B cell (primary cell): ENCODE measurements at regions not wholly inside any gene's neighbourhood (a gene's known extent, or its start where the extent isn't known, plus 50 kb on each side); places are given as distances from the start of the nearest gene placed in this dataset.

Experiments
- ATAC-seq: fragments of 200-7000 bp; cut with Tn5 transposase; one replicate; pipeline ENCODE4 v1.10.0; 2021; ENCODE audit warnings: low read depth, mild to moderate bottlenecking, moderate number of reproducible peaks, moderate library complexity
- CTCF ChIA-PET: fragments of 350-600 bp; sonication (Branson Sonifier 250); formaldehyde crosslinking; loops from one replicate; lab custom pipeline; 2021; ENCODE audit warnings: antibody characterized with exemption, inconsistent platforms; lab: Charles Lee
- POLR2A ChIA-PET: fragments of 350-600 bp; sonication (Branson Sonifier 250); formaldehyde crosslinking; loops from one replicate; lab custom pipeline; 2021; ENCODE audit warnings: antibody characterized with exemption; lab: Charles Lee
- DNase-seq: peaks from one replicate; pipeline ENCODE4 v3.0.0; 2013
- H2AFZ ChIP-seq: 2 replicates; pipeline ENCODE4 v1.6.1; 2012; ENCODE audit warnings: mild to moderate bottlenecking, low read depth, low read length; ENCODE audit not compliant: insufficient read depth, poor library complexity, severe bottlenecking
- H3K27ac ChIP-seq, 2 donors: 1 replicate in 1 of 2; 2 replicates in 1 of 2; pipeline ENCODE4 v1.5.1; 2012 to 2013; ENCODE audit warnings: low read length in 2 of 2, mild to moderate bottlenecking in 2 of 2, moderate library complexity in 1 of 2
- H3K27me3 ChIP-seq, 4 experiments: fragments of 200-600 bp in 1 of 4; sonication (generic) in 1 of 4; replicated peaks in 1 of 4; 1 replicate in 2 of 4; 2 replicates in 2 of 4; pipeline versions ENCODE4 v1.6.1 to v1.7.0; 2013 to 2016; ENCODE audit warnings: low read length in 3 of 4, mild to moderate bottlenecking in 2 of 4, mixed read lengths in 1 of 4, moderate library complexity in 1 of 4; ENCODE audit not compliant: insufficient read depth in 4 of 4, control insufficient read depth in 3 of 4; ENCODE audit errors: control extremely low read depth in 1 of 4
- H3K36me3 ChIP-seq, 2 experiments: replicated peaks in 1 of 2; 1 replicate in 1 of 2; 2 replicates in 1 of 2; pipeline versions ENCODE4 v1.6.1 to v1.7.1; 2013; ENCODE audit warnings: low read length in 1 of 2; ENCODE audit not compliant: insufficient read depth in 2 of 2, control insufficient read depth in 1 of 2; ENCODE audit errors: control extremely low read depth in 1 of 2, extremely low read depth in 1 of 2
- H3K4me1 ChIP-seq, 2 donors: fragments of 200-600 bp in 1 of 2; sonication (generic) in 1 of 2; 1 replicate in 1 of 2; 2 replicates in 1 of 2; pipeline versions ENCODE4 v1.5.1 to v1.6.1; 2013 to 2017; ENCODE audit warnings: low read length in 2 of 2; ENCODE audit not compliant: control insufficient read depth in 2 of 2, insufficient read depth in 2 of 2
- H3K4me2 ChIP-seq: replicated peaks from 2 replicates; pipeline ENCODE3; 2012; ENCODE audit warnings: mild to moderate bottlenecking, low read depth, low read length; ENCODE audit not compliant: poor library complexity, severe bottlenecking
- H3K4me3 ChIP-seq, 5 experiments: fragments of 200-600 bp in 1 of 5; sonication (generic) in 1 of 5; 1 replicate in 3 of 5; 2 replicates in 2 of 5; pipeline versions ENCODE4 v1.5.1 to v1.7.0; 2011 to 2016; ENCODE audit warnings: low read length in 4 of 5, mild to moderate bottlenecking in 4 of 5, low read depth in 2 of 5, control low read depth in 1 of 5, moderate library complexity in 1 of 5; ENCODE audit not compliant: insufficient read depth in 1 of 5; ENCODE audit errors: control extremely low read depth in 1 of 5, extremely low read depth in 1 of 5
- H3K79me2 ChIP-seq: fragments of 200-600 bp; sonication (generic); one replicate; pipeline ENCODE4 v1.6.0; 2016; ENCODE audit warnings: low read length; ENCODE audit not compliant: control insufficient read depth, insufficient read depth
- H3K9ac ChIP-seq: fragments of 200-600 bp; sonication (generic); 2 replicates; pipeline ENCODE4 v1.6.1; 2017; ENCODE audit warnings: mild to moderate bottlenecking, low read length, moderate library complexity
- H3K9me3 ChIP-seq, 3 donors: one replicate each; pipeline versions ENCODE4 v1.6.1 to v1.7.1; 2013; ENCODE audit warnings: low read length in 2 of 3; ENCODE audit not compliant: control insufficient read depth in 2 of 3, insufficient read depth in 1 of 3; ENCODE audit errors: control extremely low read depth in 1 of 3
- H4K20me1 ChIP-seq: 2 replicates; pipeline ENCODE4 v1.6.0; 2012; ENCODE audit warnings: mild to moderate bottlenecking, low read length; ENCODE audit not compliant: insufficient read depth, control insufficient read depth, poor library complexity, severe bottlenecking
- H3K27ac Mint-ChIP-seq: one replicate; pipeline ENCODE4 v1.8.0; 2021; ENCODE audit warnings: mixed read lengths
- H3K27me3 Mint-ChIP-seq: one replicate; pipeline ENCODE4 v1.8.0; 2021; ENCODE audit warnings: mixed read lengths
- H3K4me1 Mint-ChIP-seq: one replicate; pipeline ENCODE4 v1.8.0; 2021; ENCODE audit warnings: mixed read lengths
- H3K4me3 Mint-ChIP-seq: one replicate; pipeline ENCODE4 v1.8.0; 2021; ENCODE audit warnings: mixed read lengths
- H3K9me3 Mint-ChIP-seq: one replicate; pipeline ENCODE4 v1.8.0; 2022; ENCODE audit warnings: mixed read lengths; ENCODE audit not compliant: insufficient read depth
- CTCF ChIP-seq: fragments of 200-600 bp; IDR thresholded peaks from one replicate; pipeline ENCODE4 v1.8.0; 2022; ENCODE audit warnings: antibody characterized with exemption, mild to moderate bottlenecking
- EZH2 ChIP-seq: IDR thresholded peaks from 2 replicates; pipeline ENCODE4 v1.6.1; 2012; ENCODE audit warnings: borderline replicate concordance, low read depth, mild to moderate bottlenecking, moderate library complexity, low read length; ENCODE audit not compliant: insufficient read depth, poor library complexity, severe bottlenecking
- WGBS: methylation state at CpG from one replicate; pipeline ENCODE4 v1.1.5; 2013; ENCODE audit warnings: missing lambda C conversion rate; ENCODE audit not compliant: insufficient coverage; 5-methylcytosine and 5-hydroxymethylcytosine counted together
- intact Hi-C: fragments of 100-400 bp; cut with micrococcal nuclease; formaldehyde crosslinking; loops from one replicate; pipeline ENCODE4 v1.10.0; 2022

- no peaks in the 10 kb centered on the region for H3K9me3 ChIP-seq
- no peak overlapping the region for H3K4me2 ChIP-seq
- no peaks in the 10 kb centered on the region for H3K27me3 ChIP-seq
- H4K20me1 ChIP-seq, result no peaks in the 10 kb centered on the region
- Mint-ChIP-seq H3K9me3 (no peaks in the 10 kb centered on the region), H3K27me3 (peaks cover 19% of the 10 kb centered on the region), H3K4me3 (no peak overlapping the region), H3K27ac (no peak overlapping the region), H3K4me1 (no peaks in the 10 kb centered on the region)
- CTCF ChIA-PET, result interaction anchor here (1.3 kb wide), 2 partner anchors 902 kb away, joined by 4 to 5 read pairs; no protein-coding TSS in a partner anchor
- H3K9ac ChIP-seq, result no peak overlapping the region
- intact Hi-C loops, result no loop called here
- ATAC-seq (no peak), DNase-seq (no peak)
- no peak overlapping the region for H2AFZ ChIP-seq
- no peaks in the 10 kb centered on the region for H3K36me3 ChIP-seq
- no peak for TF ChIP-seq EZH2
- TF ChIP-seq CTCF, result no peak
- no peak overlapping the region for H3K27ac ChIP-seq
- WGBS, result no CpG with 5 or more reads among the region's 2 CpGs
- POLR2A ChIA-PET, result no interaction called here
- no peaks in the 10 kb centered on the region for H3K79me2 ChIP-seq
- H3K4me3 ChIP-seq, result no peak overlapping the region
- no peaks in the 10 kb centered on the region for H3K4me1 ChIP-seq
These were observed 455.7 kb downstream of the GALR1 start for GRCh38 chr18:77705301-77705700.

- no peaks in the 10 kb centered on the region for H4K20me1 ChIP-seq
- DNase-seq (no peak), ATAC-seq (no peak)
- Mint-ChIP-seq H3K9me3 (no peaks in the 10 kb centered on the region), H3K27ac (no peak overlapping the region), H3K4me1 (no peaks in the 10 kb centered on the region), H3K27me3 (peaks cover 15% of the 10 kb centered on the region), H3K4me3 (no peak overlapping the region)
- intact Hi-C loops, result no loop called here
- ChIA-PET POLR2A (no interaction called here), CTCF (interaction anchor here (0.6 to 1.2 kb wide), 3 partner anchors 13 to 787 kb away, joined by 3 to 5 read pairs (median 4); no protein-coding TSS in a partner anchor)
- H3K4me3 ChIP-seq, result no peak overlapping the region
- no CpG with 5 or more reads among the region's 4 CpGs for WGBS
- H3K9ac ChIP-seq, result no peak overlapping the region
- H3K27me3 ChIP-seq, result peaks cover 0 to 2% (median 0%) of the 10 kb centered on the region in 4 experiments
- no peak overlapping the region for H2AFZ ChIP-seq
- H3K4me2 ChIP-seq, result no peak overlapping the region
- no peaks in the 10 kb centered on the region for H3K9me3 ChIP-seq
- H3K79me2 ChIP-seq, result no peaks in the 10 kb centered on the region
- no peaks in the 10 kb centered on the region for H3K4me1 ChIP-seq
- TF ChIP-seq EZH2 (no peak), CTCF (no peak)
- no peaks in the 10 kb centered on the region for H3K36me3 ChIP-seq
- no peak overlapping the region for H3K27ac ChIP-seq
These were observed 459.3 kb downstream of the GALR1 start for GRCh38 chr18:77708826-77709506.
